ENCODE measurements at regions not wholly inside any gene's neighbourhood (a gene's known extent, or its start where the extent isn't known, plus 50 kb on each side); places are given as distances from the start of the nearest gene placed in this dataset.

GRCh38 chr5:174314261-174314660 lies 268.8 kb downstream of the NSG2 start:
- peak in 1 of 2 donors; percentile 21 for DNase-seq
- Histone ChIP-seq H3K27me3 (peaks cover 0 to 63% of the 10 kb centered on the region in 2 donors), H3K4me1 (peaks cover 0 to 14% (median 12%) of the 10 kb centered on the region in 4 donors), H3K9me3 (no peaks in the 10 kb centered on the region), H3K4me3 (no peak overlapping the region), H3K27ac (no peak overlapping the region), H3K36me3 (no peaks in the 10 kb centered on the region)
- TF ChIP-seq CTCF (IDR thresholded peaks at IDR 0.05): no peak
- intact Hi-C loops (cut with DNase I; ENCODE audit: low total_unique reads): loop anchor here (5.0 kb wide), 2 partner anchors 267 to 692 kb away; partner anchors contain the start of gene NSG2

- Histone ChIP-seq H3K9me3 (no peaks in the 10 kb centered on the region), H3K27ac (no peak overlapping the region), H3K4me3 (no peak overlapping the region), H3K4me1 (peaks cover 0 to 14% (median 12%) of the 10 kb centered on the region in 4 donors), H3K27me3 (peaks cover 0 to 63% of the 10 kb centered on the region in 2 donors), H3K36me3 (no peaks in the 10 kb centered on the region)
- intact Hi-C loops (cut with DNase I; ENCODE audit: low total_unique reads): no loop called here
- DNase-seq: no peak
- TF ChIP-seq CTCF (IDR thresholded peaks at IDR 0.05): no peak
Measured at GRCh38 chr5:174315471-174315870, 270.0 kb downstream of the NSG2 start.

- intact Hi-C loops (cut with DNase I; ENCODE audit: low total_unique reads): no loop called here
- peaks cover 0 to 14% (median 12%) of the 10 kb centered on the region in 4 donors for H3K4me1 ChIP-seq
- H3K9me3 ChIP-seq: no peaks in the 10 kb centered on the region
- peaks cover 0 to 62% of the 10 kb centered on the region in 2 donors for H3K27me3 ChIP-seq
- DNase-seq: peak in 1 of 2 donors; percentile 60
- H3K4me3 ChIP-seq: no peak overlapping the region
- no peak for TF ChIP-seq CTCF (IDR thresholded peaks at IDR 0.05)
- H3K36me3 ChIP-seq: no peaks in the 10 kb centered on the region
- H3K27ac ChIP-seq: no peak overlapping the region
Measured at GRCh38 chr5:174315871-174316270, 270.4 kb downstream of the NSG2 start.

- Histone ChIP-seq H3K4me3 (no peak overlapping the region), H3K27me3 (peaks cover 0 to 62% of the 10 kb centered on the region in 2 donors), H3K36me3 (no peaks in the 10 kb centered on the region), H3K4me1 (peaks cover 0 to 14% (median 11%) of the 10 kb centered on the region in 4 donors), H3K27ac (no peak overlapping the region), H3K9me3 (no peaks in the 10 kb centered on the region)
- peak in 1 of 2 donors; percentile 21 for DNase-seq
- intact Hi-C loops (cut with DNase I; ENCODE audit: low total_unique reads): no loop called here
- no peak for TF ChIP-seq CTCF (IDR thresholded peaks at IDR 0.05)
Measured at GRCh38 chr5:174316326-174316725, 270.8 kb downstream of the NSG2 start.

GRCh38 chr5:174317256-174317894 lies 271.9 kb downstream of the NSG2 start:
- Histone ChIP-seq H3K4me1 (peaks cover 0 to 4% (median under 1%) of the 10 kb centered on the region in 4 donors), H3K27me3 (peaks cover 0 to 62% of the 10 kb centered on the region in 2 donors), H3K4me3 (no peak overlapping the region), H3K9me3 (no peaks in the 10 kb centered on the region), H3K36me3 (no peaks in the 10 kb centered on the region), H3K27ac (no peak overlapping the region)
- peak; percentile 39 to 49 for TF ChIP-seq CTCF (IDR thresholded peaks at IDR 0.05)
- intact Hi-C loops (cut with DNase I; ENCODE audit: low total_unique reads): no loop called here
- peak in 1 of 2 donors; percentile 64 for DNase-seq
